Suprapubic skin (tissue), 4 donors: ENCODE measurements at regions not wholly inside any gene's neighbourhood (a gene's known extent, or its start where the extent isn't known, plus 50 kb on each side); places are given as distances from the start of the nearest gene placed in this dataset.
A peak's percentile ranks its signal among the peaks of the same experiment; 100 is the strongest.

ENCODE experiments used
- DNase-seq, 2 donors: peaks; one replicate each; pipeline ENCODE4 v3.0.0-alpha.2; 2019; ENCODE audit warnings: low spot score in 2 of 2
- H3K27ac ChIP-seq: fragments of 200-600 bp; sonication (generic); one replicate; pipeline ENCODE4 v1.5.1; 2019
- H3K27me3 ChIP-seq: fragments of 200-600 bp; sonication (generic); one replicate; pipeline ENCODE4 v1.5.1; 2019
- H3K36me3 ChIP-seq: fragments of 200-600 bp; sonication (generic); one replicate; pipeline ENCODE4 v1.5.1; 2019
- H3K4me1 ChIP-seq: fragments of 200-600 bp; sonication (generic); one replicate; pipeline ENCODE4 v1.5.1; 2019
- H3K4me3 ChIP-seq: fragments of 200-600 bp; sonication (generic); one replicate; pipeline ENCODE4 v1.5.1; 2019; ENCODE audit warnings: mild to moderate bottlenecking
- H3K9me3 ChIP-seq: fragments of 200-600 bp; sonication (generic); one replicate; pipeline ENCODE4 v1.5.1; 2019
- EP300 ChIP-seq: sonication (generic); formaldehyde crosslinking; IDR thresholded peaks from one replicate; pipeline ENCODE4 v1.6.1; 2017; ENCODE audit warnings: antibody characterized with exemption
- POLR2A ChIP-seq, 2 donors: fragments of 450-650 bp; IDR thresholded peaks; one replicate each; pipeline ENCODE4 v1.6.1; 2017; ENCODE audit warnings: antibody characterized with exemption in 2 of 2, mild to moderate bottlenecking in 2 of 2, moderate library complexity in 2 of 2
- POLR2AphosphoS5 ChIP-seq, 3 donors: sonication (generic); formaldehyde crosslinking; IDR thresholded peaks; one replicate each; pipeline ENCODE4 v1.6.1; 2017; ENCODE audit warnings: antibody characterized with exemption in 3 of 3
- WGBS: methylation state at CpG from one replicate; pipeline ENCODE4 v1.1.5; 2018; 5-methylcytosine and 5-hydroxymethylcytosine counted together
- TF ChIP-seq, protein P1 (sequence below), 2 donors: fragments of 200-600 bp in 1 of 2; fragments of 450-650 bp in 1 of 2; sonication (generic) in 1 of 2; IDR thresholded peaks; one replicate each; pipeline ENCODE4 v1.5.1; 2016 to 2019; ENCODE audit warnings: antibody characterized with exemption in 2 of 2, mild to moderate bottlenecking in 1 of 2, moderate library complexity in 1 of 2

DNA sequence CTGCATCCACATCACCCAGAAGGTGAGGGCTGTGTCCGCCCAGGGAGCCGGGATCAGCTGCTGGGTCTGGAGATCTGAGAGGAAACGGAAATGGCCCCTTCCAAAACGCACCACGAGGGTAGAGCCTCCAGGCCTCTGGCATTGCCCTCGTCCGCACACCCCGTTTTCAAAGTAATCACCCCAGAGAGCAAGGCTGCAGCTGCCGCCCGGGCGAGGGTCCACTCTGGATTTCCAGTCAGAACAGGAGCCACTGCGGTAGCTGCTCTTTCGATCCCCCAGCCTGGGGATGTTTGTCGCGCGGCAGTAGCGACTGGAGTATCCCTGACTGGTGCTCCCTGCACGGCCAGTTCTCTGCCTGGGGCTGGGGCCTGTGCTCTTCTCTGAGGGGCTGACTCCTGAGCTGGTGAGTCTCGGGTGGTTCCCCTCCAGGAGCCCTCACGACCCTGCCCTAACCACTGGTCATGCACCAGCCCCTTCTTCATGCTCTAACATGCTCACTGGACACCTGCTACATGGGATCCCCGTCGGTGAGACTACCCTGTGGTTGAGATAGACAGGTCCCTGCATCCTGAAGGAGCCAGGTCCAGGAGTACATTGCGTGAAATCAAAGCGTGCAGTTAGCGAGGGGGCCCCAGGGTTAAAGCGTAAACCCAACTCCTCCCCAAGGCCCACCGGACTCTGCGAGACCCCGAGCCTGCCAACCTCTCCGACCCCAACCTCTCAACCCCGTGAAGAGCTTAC lies 99.2 kb downstream of the FOXL3 start:
- peak; percentile 58 to 63 for DNase-seq
- WGBS, result 92% methylated on average over 20 of the region's 31 CpGs
- H3K4me1 ChIP-seq, result peaks cover 16% of the 10 kb centered on the region

DNA sequence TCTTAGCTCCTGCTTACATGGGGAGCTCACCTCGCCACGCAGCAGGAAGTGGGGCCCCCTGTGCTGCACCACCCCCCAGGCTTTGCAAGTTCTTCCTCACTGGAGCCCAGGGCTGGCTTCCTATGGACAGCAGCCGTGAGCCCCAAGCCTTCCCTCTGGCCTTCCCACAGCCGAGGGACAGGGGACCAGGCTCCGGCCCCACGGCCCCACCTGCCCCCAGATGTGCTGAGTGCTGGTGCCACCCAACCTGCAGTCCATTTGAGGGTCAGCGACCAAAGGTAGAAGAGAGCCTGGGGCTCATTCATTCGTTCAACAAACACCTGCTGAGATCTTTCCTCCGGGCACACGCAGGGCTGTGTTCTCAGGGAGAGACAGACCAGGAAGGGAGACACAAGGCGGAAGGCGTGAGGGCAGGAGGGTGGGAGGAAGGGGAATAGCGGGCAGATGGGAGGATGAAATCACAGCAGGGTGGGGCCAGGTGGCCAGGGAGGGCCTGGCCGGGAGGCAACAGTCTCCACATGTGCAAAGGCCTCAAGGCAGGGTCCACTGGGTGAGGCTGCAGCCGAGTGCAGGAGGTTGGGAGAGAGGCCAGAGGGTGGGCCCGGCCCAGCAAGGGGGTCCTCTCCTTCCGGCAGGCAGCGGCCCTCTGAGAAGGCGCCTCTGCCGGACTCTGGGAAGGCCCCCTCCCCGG lies 100.1 kb downstream of the FOXL3 start:
- TF ChIP-seq POLR2A (IDR thresholded peaks at IDR 0.05) (no peak), POLR2AphosphoS5 (IDR thresholded peaks at IDR 0.05) (no peak), EP300 (no peak)
- TF ChIP-seq, protein P1, sequence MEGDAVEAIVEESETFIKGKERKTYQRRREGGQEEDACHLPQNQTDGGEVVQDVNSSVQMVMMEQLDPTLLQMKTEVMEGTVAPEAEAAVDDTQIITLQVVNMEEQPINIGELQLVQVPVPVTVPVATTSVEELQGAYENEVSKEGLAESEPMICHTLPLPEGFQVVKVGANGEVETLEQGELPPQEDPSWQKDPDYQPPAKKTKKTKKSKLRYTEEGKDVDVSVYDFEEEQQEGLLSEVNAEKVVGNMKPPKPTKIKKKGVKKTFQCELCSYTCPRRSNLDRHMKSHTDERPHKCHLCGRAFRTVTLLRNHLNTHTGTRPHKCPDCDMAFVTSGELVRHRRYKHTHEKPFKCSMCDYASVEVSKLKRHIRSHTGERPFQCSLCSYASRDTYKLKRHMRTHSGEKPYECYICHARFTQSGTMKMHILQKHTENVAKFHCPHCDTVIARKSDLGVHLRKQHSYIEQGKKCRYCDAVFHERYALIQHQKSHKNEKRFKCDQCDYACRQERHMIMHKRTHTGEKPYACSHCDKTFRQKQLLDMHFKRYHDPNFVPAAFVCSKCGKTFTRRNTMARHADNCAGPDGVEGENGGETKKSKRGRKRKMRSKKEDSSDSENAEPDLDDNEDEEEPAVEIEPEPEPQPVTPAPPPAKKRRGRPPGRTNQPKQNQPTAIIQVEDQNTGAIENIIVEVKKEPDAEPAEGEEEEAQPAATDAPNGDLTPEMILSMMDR (IDR thresholded peaks at IDR 0.05), result no peak
- H3K36me3 ChIP-seq, result no peaks in the 10 kb centered on the region
- H3K9me3 ChIP-seq, result peaks cover 2% of the 10 kb centered on the region
- H3K27ac ChIP-seq, result no peak overlapping the region
- H3K4me1 ChIP-seq, result peaks cover 16% of the 10 kb centered on the region
- WGBS, result 70% methylated on average over 12 of the region's 21 CpGs
- peak; percentile 49 to 76 for DNase-seq
- no peak overlapping the region for H3K4me3 ChIP-seq
- H3K27me3 ChIP-seq, result no peaks in the 10 kb centered on the region

More for the DNA sequence above, 99.2 kb downstream of the FOXL3 start:
- no peak overlapping the region for H3K4me3 ChIP-seq
- no peaks in the 10 kb centered on the region for H3K27me3 ChIP-seq
- no peaks in the 10 kb centered on the region for H3K36me3 ChIP-seq
- TF ChIP-seq EP300 (no peak), POLR2AphosphoS5 (IDR thresholded peaks at IDR 0.05) (no peak)
- TF ChIP-seq, protein P1 (IDR thresholded peaks at IDR 0.05), result no peak
- peaks cover 5% of the 10 kb centered on the region for H3K9me3 ChIP-seq
- H3K27ac ChIP-seq, result no peak overlapping the region

DNA sequence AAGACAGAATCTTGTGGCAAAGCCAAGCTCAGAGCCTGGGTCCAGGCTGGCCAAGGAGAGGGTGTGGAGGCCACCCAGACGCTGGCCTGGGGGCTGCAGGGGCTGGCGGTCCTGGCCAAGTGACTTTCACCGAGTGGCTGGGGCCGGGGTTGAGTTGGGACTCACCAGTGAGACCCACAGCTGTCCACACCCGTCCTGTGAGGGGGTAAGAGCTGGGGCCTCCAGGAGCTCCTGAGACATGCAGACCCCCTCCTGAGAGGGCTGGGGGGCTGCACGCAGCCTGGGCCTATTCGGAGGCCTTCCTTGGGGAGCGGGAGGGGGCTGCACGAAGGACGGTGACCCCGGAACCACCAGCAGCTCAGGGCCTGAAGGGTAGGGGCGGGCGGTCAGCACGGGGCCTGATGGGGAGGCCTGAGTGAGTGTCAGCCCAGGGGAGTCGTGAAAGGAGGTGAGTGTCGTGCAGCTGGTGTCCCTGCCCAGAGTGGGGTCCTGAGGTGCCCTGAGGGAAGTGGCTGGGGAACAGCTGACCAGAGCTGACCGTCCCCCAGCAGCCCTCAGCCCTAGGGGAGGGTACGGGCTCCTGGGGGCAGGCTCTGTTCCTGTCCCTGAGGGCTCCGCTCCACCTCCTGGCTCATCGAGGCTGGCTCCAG lies 100.9 kb downstream of the FOXL3 start:
- no peaks in the 10 kb centered on the region for H3K36me3 ChIP-seq
- H3K4me1 ChIP-seq, result peaks cover 16% of the 10 kb centered on the region
- peaks cover 10% of the 10 kb centered on the region for H3K9me3 ChIP-seq
- 71% methylated on average over 11 of the region's 20 CpGs for WGBS
- no peaks in the 10 kb centered on the region for H3K27me3 ChIP-seq
- TF ChIP-seq EP300 (no peak), POLR2AphosphoS5 (IDR thresholded peaks at IDR 0.05) (no peak), POLR2A (IDR thresholded peaks at IDR 0.05) (no peak)
- TF ChIP-seq, protein P1 (IDR thresholded peaks at IDR 0.05), result no peak
- H3K27ac ChIP-seq, result peak overlapping the region; percentile 22
- DNase-seq, result peak; percentile 56 to 72
- no peak overlapping the region for H3K4me3 ChIP-seq

DNA sequence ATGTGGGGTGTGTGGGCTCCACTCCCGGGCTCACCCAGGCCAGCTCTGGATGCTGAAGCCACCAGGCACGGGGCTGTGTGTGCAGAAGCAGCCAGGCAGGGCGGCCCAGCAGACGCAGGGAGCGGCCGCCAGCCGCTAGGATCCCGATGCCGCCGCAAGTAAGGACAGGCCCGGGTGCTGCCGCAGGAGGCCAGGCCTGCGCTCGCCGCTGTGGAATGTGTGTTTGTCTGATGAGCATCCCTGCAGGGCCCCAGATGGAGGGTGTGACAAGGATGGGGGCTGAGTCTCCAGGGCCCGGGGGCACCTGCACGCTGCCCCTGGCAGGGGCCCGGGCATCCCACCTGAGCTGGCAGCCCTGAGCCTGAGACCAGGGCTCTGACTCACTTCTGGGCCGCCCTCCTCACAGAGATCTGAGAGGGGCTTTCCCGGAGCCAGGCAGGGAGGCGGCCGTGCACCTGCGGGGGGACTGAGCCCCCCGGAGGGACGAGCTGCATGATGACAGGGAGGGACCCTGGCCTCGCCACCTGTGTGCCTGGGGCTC lies 101.5 kb downstream of the FOXL3 start:
- Histone ChIP-seq H3K27me3 (no peaks in the 10 kb centered on the region), H3K4me3 (no peak overlapping the region), H3K36me3 (no peaks in the 10 kb centered on the region), H3K4me1 (peaks cover 16% of the 10 kb centered on the region), H3K9me3 (peaks cover 13% of the 10 kb centered on the region), H3K27ac (peak overlapping the region; percentile 22)
- peak; percentile 61 to 63 for DNase-seq
- no peak for TF ChIP-seq POLR2AphosphoS5 (IDR thresholded peaks at IDR 0.05)
- no peak for TF ChIP-seq POLR2A (IDR thresholded peaks at IDR 0.05)
- TF ChIP-seq, protein P1 (IDR thresholded peaks at IDR 0.05), result no peak
- no peak for TF ChIP-seq EP300
- WGBS, result 40% methylated on average over 1 of the region's 26 CpGs
